ENCODE measurements at regions not wholly inside any gene's neighbourhood (a gene's known extent, or its start where the extent isn't known, plus 50 kb on each side); places are given as distances from the start of the nearest gene placed in this dataset.

GRCh38 chr11:87954476-87954875 is 220.8 kb downstream of the RAB38 start:
- ChIA-PET POLR2A (no interaction called here), CTCF (no interaction called here)
- Mint-ChIP-seq H3K27ac (no peak overlapping the region), H3K4me3 (no peak overlapping the region), H3K9me3 (peaks cover 18% of the 10 kb centered on the region), H3K4me1 (no peaks in the 10 kb centered on the region), H3K27me3 (ENCODE audit: low read depth) (no peaks in the 10 kb centered on the region; the same call in 1 of the 2 replicates), H3K36me3 (peaks cover 5% of the 10 kb centered on the region)
- ATAC-seq (no peak), DNase-seq (ENCODE audit: low spot score) (no peak)
- no peak for TF ChIP-seq ZNF263 (CRISPR knock-in tag; IDR thresholded peaks at IDR 0.05; ENCODE audit: low read depth)
- no peak for TF ChIP-seq SP1 (CRISPR knock-in tag; conservative IDR thresholded peaks at IDR 0.05)
- TF ChIP-seq NR3C1 (CRISPR knock-in tag; conservative IDR thresholded peaks at IDR 0.05; ENCODE audit: low read depth): no peak
- TF ChIP-seq E2F5 (CRISPR knock-in tag; IDR thresholded peaks at IDR 0.05): no peak
- TF ChIP-seq CBFB (CRISPR knock-in tag; IDR thresholded peaks at IDR 0.05; ENCODE audit: low read depth): no peak
- TF ChIP-seq ZBTB43 (CRISPR knock-in tag; IDR thresholded peaks at IDR 0.05): no peak
- no peak for TF ChIP-seq PRRX2 (CRISPR knock-in tag; IDR thresholded peaks at IDR 0.05)
- no peak for TF ChIP-seq E2F1 (CRISPR knock-in tag; IDR thresholded peaks at IDR 0.05)
- TF ChIP-seq MXD4 (CRISPR knock-in tag; IDR thresholded peaks at IDR 0.05; ENCODE audit: borderline replicate concordance): no peak
- no peak for TF ChIP-seq ATF1 (CRISPR knock-in tag; IDR thresholded peaks at IDR 0.05)
- no peak for TF ChIP-seq MYBL2 (CRISPR knock-in tag; IDR thresholded peaks at IDR 0.05)
- no peak for TF ChIP-seq ZNF138 (CRISPR knock-in tag; conservative IDR thresholded peaks at IDR 0.05)
- TF ChIP-seq NR2C2 (CRISPR knock-in tag; IDR thresholded peaks at IDR 0.05): no peak
- TF ChIP-seq CDX4 (CRISPR knock-in tag; IDR thresholded peaks at IDR 0.05; ENCODE audit: borderline replicate concordance): no peak
- TF ChIP-seq FOXP1 (CRISPR knock-in tag; IDR thresholded peaks at IDR 0.05; ENCODE audit: borderline replicate concordance): no peak

GRCh38 chr11:87942786-87943185 is 232.5 kb downstream of the RAB38 start:
- ChIA-PET POLR2A (no interaction called here), CTCF (no interaction called here)
- Mint-ChIP-seq H3K4me3 (no peak overlapping the region), H3K27ac (no peak overlapping the region), H3K9me3 (peaks cover 3% of the 10 kb centered on the region; the same call in 1 of the 2 replicates), H3K27me3 (ENCODE audit: low read depth) (0 out of 2 replicates have a peak, but pooled peaks cover 3% of the 10 kb centered on the region), H3K4me1 (no peaks in the 10 kb centered on the region), H3K36me3 (no peaks in the 10 kb centered on the region)
- ATAC-seq: no peak
- no peak for DNase-seq (ENCODE audit: low spot score)
- TF ChIP-seq ZNF121 (CRISPR knock-in tag; IDR thresholded peaks at IDR 0.05): no peak
- no peak for TF ChIP-seq PRRX2 (CRISPR knock-in tag; IDR thresholded peaks at IDR 0.05)
- TF ChIP-seq ZNF281 (CRISPR knock-in tag; IDR thresholded peaks at IDR 0.05): no peak
- TF ChIP-seq ATF3 (CRISPR knock-in tag; conservative IDR thresholded peaks at IDR 0.05): no peak
- no peak for TF ChIP-seq NFYB (CRISPR knock-in tag; conservative IDR thresholded peaks at IDR 0.05; ENCODE audit: low read depth)
- TF ChIP-seq NFE2L1 (CRISPR knock-in tag; IDR thresholded peaks at IDR 0.05): no peak
- TF ChIP-seq E2F4 (CRISPR knock-in tag; IDR thresholded peaks at IDR 0.05; ENCODE audit: borderline replicate concordance, low read depth): no peak
- no peak for TF ChIP-seq ESRRA (CRISPR knock-in tag; IDR thresholded peaks at IDR 0.05; ENCODE audit: borderline replicate concordance)
- no peak for TF ChIP-seq ZNF317 (CRISPR knock-in tag; IDR thresholded peaks at IDR 0.05; ENCODE audit: borderline replicate concordance, low read depth)
- TF ChIP-seq FOXP4 (CRISPR knock-in tag; IDR thresholded peaks at IDR 0.05): no peak
- TF ChIP-seq USF2 (CRISPR knock-in tag; IDR thresholded peaks at IDR 0.05): no peak
- TF ChIP-seq MYBL2 (CRISPR knock-in tag; IDR thresholded peaks at IDR 0.05): no peak
